ENCODE measurements at regions not wholly inside any gene's neighbourhood (a gene's known extent, or its start where the extent isn't known, plus 50 kb on each side); places are given as distances from the start of the nearest gene placed in this dataset.
"Not testable (repeated sequence)": the region's sequence is repeated elsewhere in the genome, so short reads cannot be mapped to it uniquely, and the experiment has no call there.

GRCh38 chr5:177664737-177665136 is 64.8 kb downstream of the B4GALT7 start:
- H3K27ac ChIP-seq; H3K4me1 ChIP-seq; H3K27me3 ChIP-seq; DNase-seq; H3K36me3 ChIP-seq; H3K4me3 ChIP-seq; H3K9me3 ChIP-seq; intact Hi-C loops (cut with DNase I; ENCODE audit: low total_unique reads): not testable (repeated sequence)
- 57 to 70% (median 65%) methylated on average over 3 to 4 of the region's 4 CpGs for WGBS, 5 donors

- 63 to 83% (median 80%) methylated on average over 1 to 4 of the region's 6 CpGs for WGBS, 5 donors
- H3K4me1 ChIP-seq; intact Hi-C loops (cut with DNase I; ENCODE audit: low total_unique reads); H3K27me3 ChIP-seq; H3K4me3 ChIP-seq; H3K9me3 ChIP-seq; H3K36me3 ChIP-seq; DNase-seq; H3K27ac ChIP-seq: not testable (repeated sequence)
These were observed 65.2 kb downstream of the B4GALT7 start for GRCh38 chr5:177665172-177665571.

DNA sequence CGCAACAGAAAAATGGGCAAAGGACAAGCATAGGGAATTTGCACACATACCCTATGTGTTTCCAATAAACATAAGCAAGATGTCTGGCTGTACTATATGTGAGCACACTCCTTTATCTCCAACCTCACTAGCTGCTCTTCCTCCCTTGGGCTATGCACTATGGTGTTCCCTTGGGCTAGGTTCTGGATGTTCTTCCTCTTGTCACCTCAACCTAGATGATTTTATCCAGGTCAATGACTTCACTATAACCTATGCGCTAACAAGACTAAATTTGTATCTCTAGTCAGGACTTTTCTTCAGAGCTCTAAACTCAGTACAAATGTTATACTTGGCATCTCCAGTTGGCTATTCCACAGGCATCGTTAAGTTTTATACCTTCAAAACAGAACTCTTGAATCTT is 66.0 kb downstream of the B4GALT7 start:
- H3K4me3 ChIP-seq; H3K27ac ChIP-seq; H3K9me3 ChIP-seq; H3K27me3 ChIP-seq; H3K36me3 ChIP-seq; H3K4me1 ChIP-seq; DNase-seq; intact Hi-C loops (cut with DNase I; ENCODE audit: low total_unique reads): not testable (repeated sequence)
- WGBS, 5 donors, result 88 to 100% (median 100%) methylated on average over 1 to 2 of the region's 3 CpGs

- peak overlapping the region; percentile 28 to 42 (median 38) for H3K4me3 ChIP-seq
- H3K4me1 ChIP-seq; intact Hi-C loops (cut with DNase I; ENCODE audit: low total_unique reads); H3K9me3 ChIP-seq; H3K27ac ChIP-seq; H3K27me3 ChIP-seq; H3K36me3 ChIP-seq; DNase-seq: not testable (repeated sequence)
- WGBS, 5 donors, result 5 to 15% (median 11%) methylated on average over 6 of the region's 37 CpGs; no CpG with 5 or more reads in 2 of the 5 donors
These were observed 71.3 kb downstream of the B4GALT7 start for GRCh38 chr5:177671035-177671754.

- peaks cover 0 to 12% (median 3%) of the 10 kb centered on the region in 4 donors for H3K4me1 ChIP-seq
- DNase-seq, result peak; percentile 80 to 82
- H3K36me3 ChIP-seq; H3K27me3 ChIP-seq; H3K9me3 ChIP-seq; intact Hi-C loops (cut with DNase I; ENCODE audit: low total_unique reads): not testable (repeated sequence)
- WGBS, 5 donors, result 0 to 100% (median 1%) methylated on average over 1 to 29 of the region's 110 CpGs
- peak overlapping the region; percentile 50 to 58 (median 56) for H3K4me3 ChIP-seq
- peak overlapping the region; percentile 32 to 87 (median 83) for H3K27ac ChIP-seq
These were observed 72.1 kb downstream of the B4GALT7 start for GRCh38 chr5:177671755-177672690.

Measured in stomach (tissue), 8 donors.